ENCODE measurements at regions not wholly inside any gene's neighbourhood (a gene's known extent, or its start where the extent isn't known, plus 50 kb on each side); places are given as distances from the start of the nearest gene placed in this dataset.

- no peak overlapping the region for H3K4me3 ChIP-seq (ENCODE audit: low read depth, low read length)
- no peak for TF ChIP-seq CTCF (IDR thresholded peaks at IDR 0.05; ENCODE audit: low read depth, low read length)
Observed at GRCh38 chr9:129348890-129349664, 171.0 kb upstream of the IER5L start.

GRCh38 chr9:129347316-129348120 is 169.5 kb upstream of the IER5L start:
- TF ChIP-seq CTCF (IDR thresholded peaks at IDR 0.05; ENCODE audit: low read depth, low read length): no peak

GRCh38 chr9:129346046-129346445 is 168.0 kb upstream of the IER5L start:
- TF ChIP-seq CTCF (IDR thresholded peaks at IDR 0.05; ENCODE audit: low read depth, low read length): no peak
- H3K4me3 ChIP-seq (ENCODE audit: low read depth, low read length): no peak overlapping the region

More at GRCh38 chr9:129347316-129348120, 169.5 kb upstream of the IER5L start:
- no peak overlapping the region for H3K4me3 ChIP-seq (ENCODE audit: low read depth, low read length)

- H3K4me3 ChIP-seq (ENCODE audit: low read depth, low read length): no peak overlapping the region
- no peak for TF ChIP-seq CTCF (IDR thresholded peaks at IDR 0.05; ENCODE audit: low read depth, low read length)
Observed at GRCh38 chr9:129344641-129345495, 166.8 kb upstream of the IER5L start.

GRCh38 chr9:129343424-129344375 is 165.6 kb upstream of the IER5L start:
- no peak overlapping the region for H3K4me3 ChIP-seq (ENCODE audit: low read depth, low read length)
- TF ChIP-seq CTCF (IDR thresholded peaks at IDR 0.05; ENCODE audit: low read depth, low read length): no peak

Measured in WI38 (cell line).